H1 (cell line): ENCODE measurements at regions not wholly inside any gene's neighbourhood (a gene's known extent, or its start where the extent isn't known, plus 50 kb on each side); places are given as distances from the start of the nearest gene placed in this dataset.

Experiments
- CTCF ChIA-PET: fragments of 300-600 bp; sonication (Branson Sonifier 250); formaldehyde crosslinking; loops from one replicate; lab custom pipeline; 2021; ENCODE audit not compliant: partially characterized antibody; lab: Charles Lee
- POLR2A ChIA-PET: fragments of 300-600 bp; sonication (Branson Sonifier 250); formaldehyde crosslinking; loops from one replicate; lab custom pipeline; 2021; ENCODE audit warnings: inconsistent platforms; ENCODE audit not compliant: partially characterized antibody; lab: Charles Lee
- DNase-seq, 2 experiments: peaks; one replicate each; pipeline versions ENCODE4 v3.0.0 to v3.0.0-alpha.2; 2010 to 2022; ENCODE audit warnings: low spot score in 2 of 2, low read depth in 1 of 2, mixed read lengths in 1 of 2
- FAIRE-seq: peaks from 2 replicates; lab custom pipeline; 2011; peaks lifted over from hg19 to GRCh38; lab: Jason Lieb, UNC
- H2AFZ ChIP-seq: 2 replicates; pipeline ENCODE4 v1.8.1; 2012; ENCODE audit warnings: low read length, inconsistent platforms
- H2AK5ac ChIP-seq: 2 replicates; pipeline ENCODE4 v1.6.1; 2013; ENCODE audit warnings: low read depth, low read length
- H2BK120ac ChIP-seq: replicated peaks from 2 replicates; pipeline ENCODE3; 2013; ENCODE audit warnings: low read depth, low read length, inconsistent platforms
- H2BK12ac ChIP-seq: 2 replicates; pipeline ENCODE4 v1.6.1; 2013; ENCODE audit warnings: low read depth, low read length
- H2BK15ac ChIP-seq: 2 replicates; pipeline ENCODE4 v1.6.1; 2013; ENCODE audit warnings: low read length
- H2BK20ac ChIP-seq: 2 replicates; pipeline ENCODE4 v1.6.1; 2013; ENCODE audit warnings: low read length
- H2BK5ac ChIP-seq: 2 replicates; pipeline ENCODE4 v1.6.1; 2013; ENCODE audit warnings: low read depth, low read length
- H3K14ac ChIP-seq: 2 replicates; pipeline ENCODE4 v1.6.1; 2013; ENCODE audit warnings: inconsistent platforms; ENCODE audit not compliant: insufficient read length
- H3K18ac ChIP-seq: 2 replicates; pipeline ENCODE4 v1.6.1; 2013; ENCODE audit warnings: low read length; ENCODE audit errors: extremely low read depth
- H3K23ac ChIP-seq: 2 replicates; pipeline ENCODE4 v1.6.1; 2013; ENCODE audit warnings: inconsistent platforms; ENCODE audit not compliant: insufficient read length
- H3K23me2 ChIP-seq: 2 replicates; pipeline ENCODE4 v1.6.1; 2013; ENCODE audit warnings: low read depth, low read length
- H3K27ac ChIP-seq: 2 replicates; pipeline ENCODE4 v1.6.1; 2011; ENCODE audit warnings: low read depth, low read length, inconsistent platforms
- H3K27me3 ChIP-seq, 4 experiments: replicated peaks in 1 of 4; 1 replicate in 1 of 4; 2 replicates in 3 of 4; pipeline versions ENCODE4 v1.6.1 to v1.8.1; 2011 to 2013; ENCODE audit warnings: low read length in 3 of 4, mild to moderate bottlenecking in 3 of 4, inconsistent platforms in 2 of 4, mixed read lengths in 2 of 4, moderate library complexity in 1 of 4; ENCODE audit not compliant: control insufficient read depth in 3 of 4, insufficient read depth in 3 of 4; ENCODE audit errors: extremely low read depth in 1 of 4
- H3K36me3 ChIP-seq, 4 experiments: 2 replicates each; pipeline versions ENCODE4 v1.6.1 to v1.8.1; 2011 to 2013; ENCODE audit warnings: mild to moderate bottlenecking in 4 of 4, low read length in 3 of 4, moderate library complexity in 2 of 4, control low read depth in 1 of 4, inconsistent platforms in 1 of 4; ENCODE audit not compliant: insufficient read depth in 4 of 4, control insufficient read depth in 2 of 4
- H3K4ac ChIP-seq: replicated peaks from 2 replicates; pipeline ENCODE3; 2013; ENCODE audit warnings: low read length, low read depth, mixed read lengths, inconsistent platforms; ENCODE audit not compliant: insufficient read length
- H3K4me1 ChIP-seq, 4 experiments: replicated peaks in 1 of 4; 1 replicate in 1 of 4; 2 replicates in 3 of 4; pipeline versions ENCODE4 v1.6.1 to v1.8.1; 2011 to 2013; ENCODE audit warnings: low read length in 3 of 4, inconsistent platforms in 2 of 4, mixed read lengths in 1 of 4; ENCODE audit not compliant: insufficient read depth in 4 of 4, control insufficient read depth in 3 of 4
- H3K4me2 ChIP-seq, 2 experiments: 2 replicates each; pipeline versions ENCODE4 v1.6.1 to v1.8.1; 2011 to 2013; ENCODE audit warnings: low read depth in 2 of 2, low read length in 2 of 2, control low read depth in 1 of 2, inconsistent platforms in 1 of 2, mild to moderate bottlenecking in 1 of 2; ENCODE audit not compliant: insufficient read depth in 1 of 2
- H3K4me3 ChIP-seq, 4 experiments: fragments of 200-600, 300-600 bp in 1 of 4; sonication (generic), shearing (Covaris generic), sonication (Bioruptor Twin) in 1 of 4; 2 replicates each; pipeline versions ENCODE4 v1.5.1 to v1.8.1; 2011 to 2016; ENCODE audit warnings: low read length in 4 of 4, low read depth in 3 of 4, control low read depth in 2 of 4, inconsistent platforms in 2 of 4, mild to moderate bottlenecking in 2 of 4, mixed read lengths in 1 of 4, moderate library complexity in 1 of 4; ENCODE audit not compliant: insufficient read depth in 2 of 4; ENCODE audit errors: extremely low read depth in 1 of 4
- H3K56ac ChIP-seq: replicated peaks from 2 replicates; pipeline ENCODE3; 2013; ENCODE audit warnings: low read depth, mild to moderate bottlenecking, mixed read lengths, low read length, inconsistent platforms; ENCODE audit not compliant: insufficient read length
- H3K79me1 ChIP-seq: 2 replicates; pipeline ENCODE4 v1.6.1; 2013; ENCODE audit warnings: low read depth, low read length, control low read depth
- H3K79me2 ChIP-seq, 2 experiments: 2 replicates each; pipeline versions ENCODE4 v1.6.1 to v1.8.1; 2012 to 2013; ENCODE audit warnings: low read length in 2 of 2, mild to moderate bottlenecking in 2 of 2, inconsistent platforms in 1 of 2; ENCODE audit not compliant: insufficient read depth in 2 of 2, control insufficient read depth in 1 of 2
- H3K9ac ChIP-seq, 4 experiments: replicated peaks in 1 of 4; 1 replicate in 1 of 4; 2 replicates in 3 of 4; pipeline versions ENCODE4 v1.6.1 to v1.8.1; 2011 to 2013; ENCODE audit warnings: low read depth in 3 of 4, low read length in 3 of 4, control low read depth in 2 of 4, mild to moderate bottlenecking in 2 of 4, moderate library complexity in 2 of 4, inconsistent platforms in 1 of 4; ENCODE audit errors: extremely low read depth in 1 of 4
- H3K9me3 ChIP-seq, 2 experiments: 2 replicates each; pipeline versions ENCODE4 v1.6.1 to v1.8.1; 2012 to 2013; ENCODE audit warnings: mild to moderate bottlenecking in 2 of 2, moderate library complexity in 2 of 2, control low read depth in 1 of 2, inconsistent platforms in 1 of 2, low read depth in 1 of 2, low read length in 1 of 2, mixed read lengths in 1 of 2; ENCODE audit not compliant: insufficient read depth in 2 of 2
- H4K20me1 ChIP-seq, 2 experiments: replicated peaks in 1 of 2; 2 replicates each; pipeline versions ENCODE3 to v1.8.1; 2011 to 2013; ENCODE audit warnings: inconsistent platforms in 2 of 2, low read length in 2 of 2, mild to moderate bottlenecking in 1 of 2; ENCODE audit not compliant: insufficient read depth in 2 of 2, control insufficient read depth in 1 of 2
- H4K5ac ChIP-seq: 2 replicates; pipeline ENCODE4 v1.6.1; 2013; ENCODE audit warnings: low read length, low read depth, mixed read lengths, inconsistent platforms; ENCODE audit not compliant: insufficient read length
- H4K8ac ChIP-seq: 2 replicates; pipeline ENCODE4 v1.8.0; 2013; ENCODE audit warnings: mild to moderate bottlenecking, moderate library complexity, low read length, inconsistent platforms; ENCODE audit not compliant: insufficient read depth; ENCODE audit errors: extremely low read depth
- H4K91ac ChIP-seq: replicated peaks from 2 replicates; pipeline ENCODE3; 2013; ENCODE audit warnings: low read length, mixed read lengths, inconsistent platforms; ENCODE audit not compliant: insufficient read length
- CBX5 ChIP-seq: fragments of 300-800, 300-1000 bp; sonication (generic); IDR thresholded peaks from 2 replicates; pipeline ENCODE4 v1.7.1; 2016; ENCODE audit warnings: antibody characterized with exemption, low read length, low read depth
- EP300 ChIP-seq, 2 experiments: IDR thresholded peaks; 1 replicate in 1 of 2; 2 replicates in 1 of 2; pipeline ENCODE4 v1.6.1; 2011 to 2012; ENCODE audit warnings: low read depth in 2 of 2, low read length in 2 of 2, mild to moderate bottlenecking in 2 of 2, borderline replicate concordance in 1 of 2, inconsistent platforms in 1 of 2, moderate library complexity in 1 of 2
- HDAC6 ChIP-seq: IDR thresholded peaks from one replicate; pipeline ENCODE4 v1.7.1; 2012; ENCODE audit warnings: low read depth, mild to moderate bottlenecking, inconsistent platforms, low read length, moderate library complexity
- KDM1A ChIP-seq: fragments of 200-600, 300-600 bp; sonication (generic); IDR thresholded peaks from 2 replicates; pipeline ENCODE4 v1.7.1; 2016; ENCODE audit warnings: mild to moderate bottlenecking, low read length, borderline replicate concordance
- MAFK ChIP-seq: IDR thresholded peaks from 2 replicates; pipeline ENCODE4 v1.6.1; 2012; ENCODE audit warnings: low read depth, mild to moderate bottlenecking, improper control_type of control experiment, low read length
- MAX ChIP-seq: IDR thresholded peaks from 2 replicates; pipeline ENCODE4 v1.6.1; 2012; ENCODE audit warnings: inconsistent platforms
- RNF2 ChIP-seq: fragments of 200-900, 300-1000 bp; sonication (generic); IDR thresholded peaks from 2 replicates; pipeline ENCODE4 v1.7.1; 2016; ENCODE audit warnings: borderline replicate concordance, low read depth, mild to moderate bottlenecking, antibody characterized with exemption, low read length; ENCODE audit not compliant: poor library complexity, severe bottlenecking; ENCODE audit errors: missing control alignments
- SUZ12 ChIP-seq: fragments of 200-600 bp; sonication (generic); IDR thresholded peaks from 2 replicates; pipeline ENCODE4 v1.6.1; 2012; ENCODE audit warnings: mild to moderate bottlenecking, inconsistent platforms, low read length, moderate library complexity, mixed read lengths
- TAF1 ChIP-seq: IDR thresholded peaks from 2 replicates; pipeline ENCODE4 v1.6.1; 2011; ENCODE audit warnings: mild to moderate bottlenecking, low read depth, low read length
- TBP ChIP-seq: IDR thresholded peaks from 2 replicates; pipeline ENCODE4 v1.6.1; 2011; ENCODE audit warnings: low read depth, low read length, improper control_type of control experiment
- TEAD4 ChIP-seq: IDR thresholded peaks from 2 replicates; pipeline ENCODE4 v1.6.1; 2012; ENCODE audit warnings: low read depth, low read length, inconsistent platforms, mixed read lengths
- YY1 ChIP-seq: IDR thresholded peaks from 2 replicates; pipeline ENCODE4 v1.6.1; 2011; ENCODE audit warnings: low read depth, mild to moderate bottlenecking, low read length
- WGBS, 2 experiments: shearing (Covaris generic) in 1 of 2; methylation state at CpG; one replicate each; pipeline versions ENCODE4 v1.1.6 to v1.1.7; 2013 to 2015; ENCODE audit warnings: low lambda C conversion rate in 2 of 2, mixed read lengths in 2 of 2, inconsistent platforms in 1 of 2, low coverage in 1 of 2, missing lambda C conversion rate in 1 of 2; ENCODE audit not compliant: insufficient replicate concordance in 2 of 2, insufficient coverage in 1 of 2, insufficient read length in 1 of 2; ENCODE audit errors: extremely low coverage in 1 of 2, missing lambda C conversion rate in 1 of 2; 5-methylcytosine and 5-hydroxymethylcytosine counted together
- TF ChIP-seq, protein P1 (sequence below): IDR thresholded peaks from 2 replicates; pipeline ENCODE4 v1.6.1; 2011; ENCODE audit warnings: low read depth, mild to moderate bottlenecking, low read length; ENCODE audit not compliant: insufficient read depth

GRCh38 chr17:22717211-22717610 is 1024.9 kb downstream of the KCNJ18 start:
- no peaks in the 10 kb centered on the region for H3K27me3 ChIP-seq
- no peak overlapping the region for H3K4ac ChIP-seq
- peaks cover 4% of the 10 kb centered on the region; the same call in 1 of the 2 replicates for H3K23me2 ChIP-seq
- no peak overlapping the region for H3K4me3 ChIP-seq
- H3K9me3 ChIP-seq = peaks cover 59 to 63% of the 10 kb centered on the region in 2 experiments
- H3K36me3 ChIP-seq = no peaks in the 10 kb centered on the region
- WGBS, 2 experiments = 81% methylated on average over 2 of the region's 2 CpGs; no CpG with 5 or more reads in 1 of the 2 experiments
- H2BK20ac ChIP-seq = no peak overlapping the region
- H3K23ac ChIP-seq = no peak overlapping the region
- H2BK12ac ChIP-seq = no peak overlapping the region
- ChIA-PET CTCF (no interaction called here), POLR2A (no interaction called here)
- H4K91ac ChIP-seq = no peak overlapping the region
- no peak overlapping the region for H3K56ac ChIP-seq
- H3K79me2 ChIP-seq = no peaks in the 10 kb centered on the region
- no peak overlapping the region for H3K9ac ChIP-seq
- no peak overlapping the region for H3K27ac ChIP-seq
- H3K18ac ChIP-seq = no peak overlapping the region
- no peak overlapping the region for H4K5ac ChIP-seq
- H3K4me2 ChIP-seq = no peak overlapping the region
- H4K8ac ChIP-seq = no peak overlapping the region
- H2BK120ac ChIP-seq = no peak overlapping the region
- no peak overlapping the region for H2BK15ac ChIP-seq
- no peaks in the 10 kb centered on the region for H3K4me1 ChIP-seq
- no peaks in the 10 kb centered on the region for H3K79me1 ChIP-seq
- no peak for DNase-seq
- H2AFZ ChIP-seq = no peak overlapping the region
- H4K20me1 ChIP-seq = peaks cover 0 to 2% of the 10 kb centered on the region in 2 experiments
- no peak overlapping the region for H2AK5ac ChIP-seq
- no peak for FAIRE-seq
- H2BK5ac ChIP-seq = no peak overlapping the region
- no peak overlapping the region for H3K14ac ChIP-seq
- TF ChIP-seq EP300 (IDR thresholded peaks at IDR 0.05; ENCODE audit: borderline replicate concordance in 1 of 2, low read depth in 2 of 2, low read length in 2 of 2) (no peak), HDAC6 (no peak), MAFK (no peak), YY1 (no peak), CBX5 (no peak), TEAD4 (no peak), KDM1A (no peak), MAX (no peak), TAF1 (no peak), TBP (no peak), SUZ12 (no peak), RNF2 (no peak)
- TF ChIP-seq, protein P1, sequence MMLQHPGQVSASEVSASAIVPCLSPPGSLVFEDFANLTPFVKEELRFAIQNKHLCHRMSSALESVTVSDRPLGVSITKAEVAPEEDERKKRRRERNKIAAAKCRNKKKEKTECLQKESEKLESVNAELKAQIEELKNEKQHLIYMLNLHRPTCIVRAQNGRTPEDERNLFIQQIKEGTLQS = no peak
